HL-60 (cell line): ENCODE measurements at regions not wholly inside any gene's neighbourhood (a gene's known extent, or its start where the extent isn't known, plus 50 kb on each side); places are given as distances from the start of the nearest gene placed in this dataset.

Experiments used
- TF ChIP-seq, protein P1 (sequence below): IDR thresholded peaks from one replicate; pipeline ENCODE4 v1.5.1; 2011; ENCODE audit warnings: low read length, control low read depth, inconsistent platforms; ENCODE audit not compliant: insufficient read depth
- TF ChIP-seq, protein P2 (sequence below): IDR thresholded peaks from 2 replicates; pipeline ENCODE4 v1.6.1; 2012; ENCODE audit warnings: low read depth; ENCODE audit not compliant: insufficient replicate concordance

DNA sequence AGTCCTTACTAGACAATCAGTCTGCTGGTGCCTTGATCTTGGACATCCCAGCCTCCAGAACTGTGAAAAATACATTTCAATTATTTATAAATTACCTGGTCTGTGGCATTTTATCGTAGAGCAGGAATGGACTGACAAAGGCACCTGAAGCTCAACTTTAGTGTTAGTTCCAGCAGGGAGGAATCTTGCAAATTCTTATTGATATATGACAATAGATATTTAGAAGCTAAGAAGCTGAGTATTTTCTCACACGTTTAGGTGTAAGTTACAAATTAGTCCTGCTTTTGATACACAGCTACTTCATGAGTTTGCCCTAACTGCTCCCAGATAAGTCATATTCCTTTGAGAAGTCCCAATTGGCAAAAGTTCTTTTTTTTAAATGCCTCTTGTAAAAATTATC, 138.0 kb upstream of the ZNF217 start:
- TF ChIP-seq, protein P1, sequence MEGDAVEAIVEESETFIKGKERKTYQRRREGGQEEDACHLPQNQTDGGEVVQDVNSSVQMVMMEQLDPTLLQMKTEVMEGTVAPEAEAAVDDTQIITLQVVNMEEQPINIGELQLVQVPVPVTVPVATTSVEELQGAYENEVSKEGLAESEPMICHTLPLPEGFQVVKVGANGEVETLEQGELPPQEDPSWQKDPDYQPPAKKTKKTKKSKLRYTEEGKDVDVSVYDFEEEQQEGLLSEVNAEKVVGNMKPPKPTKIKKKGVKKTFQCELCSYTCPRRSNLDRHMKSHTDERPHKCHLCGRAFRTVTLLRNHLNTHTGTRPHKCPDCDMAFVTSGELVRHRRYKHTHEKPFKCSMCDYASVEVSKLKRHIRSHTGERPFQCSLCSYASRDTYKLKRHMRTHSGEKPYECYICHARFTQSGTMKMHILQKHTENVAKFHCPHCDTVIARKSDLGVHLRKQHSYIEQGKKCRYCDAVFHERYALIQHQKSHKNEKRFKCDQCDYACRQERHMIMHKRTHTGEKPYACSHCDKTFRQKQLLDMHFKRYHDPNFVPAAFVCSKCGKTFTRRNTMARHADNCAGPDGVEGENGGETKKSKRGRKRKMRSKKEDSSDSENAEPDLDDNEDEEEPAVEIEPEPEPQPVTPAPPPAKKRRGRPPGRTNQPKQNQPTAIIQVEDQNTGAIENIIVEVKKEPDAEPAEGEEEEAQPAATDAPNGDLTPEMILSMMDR, result no peak
- TF ChIP-seq, protein P2, sequence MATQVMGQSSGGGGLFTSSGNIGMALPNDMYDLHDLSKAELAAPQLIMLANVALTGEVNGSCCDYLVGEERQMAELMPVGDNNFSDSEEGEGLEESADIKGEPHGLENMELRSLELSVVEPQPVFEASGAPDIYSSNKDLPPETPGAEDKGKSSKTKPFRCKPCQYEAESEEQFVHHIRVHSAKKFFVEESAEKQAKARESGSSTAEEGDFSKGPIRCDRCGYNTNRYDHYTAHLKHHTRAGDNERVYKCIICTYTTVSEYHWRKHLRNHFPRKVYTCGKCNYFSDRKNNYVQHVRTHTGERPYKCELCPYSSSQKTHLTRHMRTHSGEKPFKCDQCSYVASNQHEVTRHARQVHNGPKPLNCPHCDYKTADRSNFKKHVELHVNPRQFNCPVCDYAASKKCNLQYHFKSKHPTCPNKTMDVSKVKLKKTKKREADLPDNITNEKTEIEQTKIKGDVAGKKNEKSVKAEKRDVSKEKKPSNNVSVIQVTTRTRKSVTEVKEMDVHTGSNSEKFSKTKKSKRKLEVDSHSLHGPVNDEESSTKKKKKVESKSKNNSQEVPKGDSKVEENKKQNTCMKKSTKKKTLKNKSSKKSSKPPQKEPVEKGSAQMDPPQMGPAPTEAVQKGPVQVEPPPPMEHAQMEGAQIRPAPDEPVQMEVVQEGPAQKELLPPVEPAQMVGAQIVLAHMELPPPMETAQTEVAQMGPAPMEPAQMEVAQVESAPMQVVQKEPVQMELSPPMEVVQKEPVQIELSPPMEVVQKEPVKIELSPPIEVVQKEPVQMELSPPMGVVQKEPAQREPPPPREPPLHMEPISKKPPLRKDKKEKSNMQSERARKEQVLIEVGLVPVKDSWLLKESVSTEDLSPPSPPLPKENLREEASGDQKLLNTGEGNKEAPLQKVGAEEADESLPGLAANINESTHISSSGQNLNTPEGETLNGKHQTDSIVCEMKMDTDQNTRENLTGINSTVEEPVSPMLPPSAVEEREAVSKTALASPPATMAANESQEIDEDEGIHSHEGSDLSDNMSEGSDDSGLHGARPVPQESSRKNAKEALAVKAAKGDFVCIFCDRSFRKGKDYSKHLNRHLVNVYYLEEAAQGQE, result no peak
